ENCODE measurements at regions not wholly inside any gene's neighbourhood (a gene's known extent, or its start where the extent isn't known, plus 50 kb on each side); places are given as distances from the start of the nearest gene placed in this dataset.

- Histone ChIP-seq H2AFZ (ENCODE audit: low read length) (no peak overlapping the region), H3K27ac (ENCODE audit: extremely low read length, insufficient read depth, low read length) (no peak overlapping the region), H3K4me2 (ENCODE audit: low read depth, low read length) (no peak overlapping the region), H3K27me3 (ENCODE audit: control insufficient read depth in 1 of 2, insufficient read depth in 2 of 2, low read length in 2 of 2) (no peaks in the 10 kb centered on the region), H3K9me3 (ENCODE audit: low read length) (no peaks in the 10 kb centered on the region), H3K79me2 (ENCODE audit: insufficient read depth, low read length) (no peaks in the 10 kb centered on the region), H3K36me3 (replicated peaks in 1 of 2; ENCODE audit: control insufficient read depth in 1 of 2, insufficient read depth in 2 of 2, low read length in 2 of 2) (no peaks in the 10 kb centered on the region), H4K20me1 (ENCODE audit: insufficient read depth, low read length) (no peaks in the 10 kb centered on the region), H3K4me1 (ENCODE audit: insufficient read depth, low read length) (no peaks in the 10 kb centered on the region), H3K9ac (ENCODE audit: insufficient read depth, low read depth, low read length) (no peak overlapping the region), H3K4me3 (replicated peaks in 1 of 3; ENCODE audit: insufficient read depth in 1 of 3, low read depth in 2 of 3, low read length in 3 of 3) (no peak overlapping the region)
- intact Hi-C loops (cut with micrococcal nuclease; ENCODE audit: unreplicated experiment): no loop called here
- in situ Hi-C loops (cut with HindIII; ENCODE audit: extremely low pct_ligation_motif_present, low pct_unique_long_range_greater_than_20kb): no loop called here
- TF ChIP-seq ZSCAN25 (CRISPR knock-in tag; IDR thresholded peaks at IDR 0.05) (no peak), RARG (CRISPR knock-in tag; IDR thresholded peaks at IDR 0.05; ENCODE audit: low read depth) (no peak), MEIS2 (CRISPR knock-in tag; IDR thresholded peaks at IDR 0.05) (no peak), ZNF362 (CRISPR knock-in tag; IDR thresholded peaks at IDR 0.05; ENCODE audit: borderline replicate concordance) (no peak), KDM2A (CRISPR knock-in tag; IDR thresholded peaks at IDR 0.05; ENCODE audit: borderline replicate concordance, low read depth) (no peak), JUNB (CRISPR knock-in tag; IDR thresholded peaks at IDR 0.05; ENCODE audit: borderline replicate concordance) (no peak), DMTF1 (CRISPR knock-in tag; IDR thresholded peaks at IDR 0.05) (no peak), ZFP91 (CRISPR knock-in tag; IDR thresholded peaks at IDR 0.05; ENCODE audit: borderline replicate concordance) (no peak), ZFP37 (CRISPR knock-in tag; IDR thresholded peaks at IDR 0.05; ENCODE audit: borderline replicate concordance) (no peak)
- BruUV-seq (replicated peaks): no TSS peak
- DNase-seq (ENCODE audit: low spot score) (no peak), FAIRE-seq (no peak), ATAC-seq (no peak)
- CTCF ChIA-PET (ENCODE audit: low intra/inter-chr PET ratio, low total read pairs): no interaction called here
- 2% methylated on average over 3 of the region's 3 CpGs for WGBS (ENCODE audit: low lambda C conversion rate)
- POLR2A ChIA-PET: no interaction called here
Observed at GRCh38 chr5:120039111-120039510, 409.8 kb downstream of the FAM170A start.

Measured in HepG2 (cell line).